GM19468 (cell line): ENCODE measurements at regions not wholly inside any gene's neighbourhood (a gene's known extent, or its start where the extent isn't known, plus 50 kb on each side); places are given as distances from the start of the nearest gene placed in this dataset.
"Not testable (repeated sequence)": the region's sequence is repeated elsewhere in the genome, so short reads cannot be mapped to it uniquely, and the experiment has no call there.

ENCODE experiments used
- ATAC-seq: cut with Tn5 transposase; IDR thresholded peaks from one replicate; pipeline ENCODE4 v1.9.1; 2021; ENCODE audit warnings: mild to moderate bottlenecking, moderate library complexity, moderate number of reproducible peaks; ENCODE audit not compliant: unreplicated experiment; ENCODE audit errors: extremely low read depth

DNA sequence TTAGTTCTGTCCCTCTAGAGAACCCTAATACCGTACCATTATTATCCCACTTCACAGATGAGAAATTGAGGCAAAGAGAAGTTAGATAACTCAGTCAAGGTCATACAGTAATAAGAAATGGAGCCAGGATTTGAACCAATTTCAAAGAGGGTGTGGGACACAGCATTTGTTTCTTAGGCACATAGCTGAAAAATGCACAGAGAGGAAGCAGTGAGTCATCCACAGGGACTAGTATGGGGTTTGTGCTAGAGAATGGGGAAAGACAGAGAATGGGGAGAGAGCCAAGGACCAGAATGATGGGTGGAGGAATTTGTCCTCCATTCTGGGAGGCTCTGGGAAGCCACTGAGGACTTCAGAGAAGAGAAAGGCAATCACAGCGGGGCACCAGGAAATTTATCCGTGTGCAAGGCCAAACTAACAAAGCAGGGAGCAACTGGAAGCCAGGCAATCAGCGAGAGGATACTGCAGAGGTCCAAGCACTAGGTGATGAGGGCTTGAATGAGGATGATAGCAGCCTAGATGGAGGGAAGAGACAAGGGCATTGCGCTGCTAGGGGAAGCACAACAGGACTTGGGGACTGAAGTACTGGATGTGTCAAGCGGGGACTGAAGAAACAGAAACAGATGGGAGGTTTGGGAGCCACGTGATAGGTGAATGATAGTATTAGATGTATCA lies 78.1 kb upstream of the ZFHX3 start:
- no peak for ATAC-seq

DNA sequence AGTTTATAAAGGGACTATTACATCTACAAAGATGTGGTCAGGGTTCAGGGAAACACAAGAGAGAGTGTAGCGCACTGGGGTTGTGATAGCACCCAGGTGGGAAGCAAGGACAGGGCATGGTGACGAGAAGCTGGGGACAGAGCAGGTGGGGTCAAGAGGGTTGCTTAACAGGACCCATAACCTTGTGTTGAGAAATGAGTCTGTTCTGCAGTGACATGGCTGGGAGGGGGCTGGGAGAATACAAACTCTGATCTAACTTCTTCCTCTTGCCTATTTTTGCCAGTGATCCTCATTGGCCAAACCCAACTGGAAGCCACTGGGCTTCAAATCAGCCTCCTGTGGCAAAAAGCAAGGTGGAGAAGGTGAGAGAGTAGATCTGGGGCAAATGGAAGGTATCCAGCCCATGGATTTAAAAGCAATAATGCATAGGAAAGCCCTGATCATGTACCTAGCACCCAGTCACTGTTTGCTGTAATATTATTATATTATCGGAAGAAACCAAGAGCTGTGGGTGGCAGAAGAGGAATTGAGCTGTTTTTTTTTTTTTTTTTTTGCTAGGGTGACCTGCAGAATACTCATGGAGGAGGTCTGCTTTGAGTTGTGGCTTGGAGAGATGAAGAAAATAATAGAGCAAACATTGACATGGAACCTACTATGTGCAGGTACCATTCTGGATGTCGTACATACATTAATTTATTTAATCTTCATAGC lies 76.9 kb upstream of the ZFHX3 start:
- no peak for ATAC-seq

DNA sequence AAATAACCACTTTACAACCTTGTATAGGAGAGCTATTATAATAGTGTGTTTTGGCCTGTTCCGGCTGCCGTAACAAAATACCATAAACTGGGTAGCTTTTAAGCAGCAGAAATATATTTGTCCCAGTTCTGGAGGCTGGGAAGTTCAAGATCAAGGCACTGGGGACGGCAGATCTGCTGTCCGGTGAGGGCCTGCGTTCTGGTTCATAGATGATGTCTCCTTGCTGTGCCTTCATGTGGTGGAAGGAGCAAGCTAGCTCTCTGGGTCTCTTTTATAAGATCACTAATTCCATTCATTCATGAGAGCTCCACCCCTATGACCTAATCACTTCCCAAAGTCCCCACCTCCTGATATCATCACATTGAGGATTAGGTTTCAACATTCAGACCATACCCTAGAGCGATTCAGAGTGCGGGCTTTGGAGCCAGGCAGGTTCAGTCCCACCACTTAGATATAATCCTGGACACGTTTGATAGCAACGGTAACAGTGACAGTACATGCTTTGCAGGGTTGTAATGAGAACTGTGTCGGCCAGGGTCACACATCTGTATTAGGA lies 76.2 kb upstream of the ZFHX3 start:
- ATAC-seq = no peak

DNA sequence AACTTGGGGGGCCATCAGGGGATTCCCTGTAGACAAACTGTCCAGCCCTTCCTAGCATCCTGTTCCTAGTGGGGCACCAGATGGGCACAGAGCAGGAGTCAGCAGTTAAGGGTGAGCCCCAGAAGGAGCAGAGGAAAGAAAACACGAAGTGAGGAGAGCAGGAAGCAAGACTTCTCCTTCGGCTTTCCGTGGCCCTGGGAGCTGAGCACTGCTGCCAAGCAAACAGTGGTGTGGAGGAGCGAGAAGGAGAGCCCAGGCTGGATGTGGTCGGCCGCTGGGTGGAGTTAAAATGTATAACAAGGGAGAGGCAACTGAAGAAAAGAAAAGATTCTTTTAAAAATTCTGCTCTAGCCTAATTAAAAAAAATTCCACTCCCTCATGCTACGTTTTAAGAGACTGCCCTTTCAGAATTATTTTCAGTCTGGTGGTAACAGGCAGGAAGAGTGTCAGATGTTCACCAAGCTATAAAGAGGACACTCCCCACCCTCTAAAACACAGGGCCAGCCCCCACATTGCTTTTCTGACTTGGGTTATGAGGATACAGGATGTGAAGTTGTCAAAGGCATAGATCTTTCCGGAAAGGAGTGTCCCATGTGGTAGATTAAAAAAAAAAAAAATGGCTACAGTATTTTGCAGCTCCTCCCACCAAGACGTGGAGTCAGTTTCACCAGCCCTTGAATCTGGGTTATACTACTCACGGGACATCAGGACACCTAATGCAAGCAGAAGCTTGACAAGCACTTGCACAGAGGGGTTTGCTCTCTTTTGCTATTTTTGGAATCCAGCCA lies 74.9 kb upstream of the ZFHX3 start:
- no peak for ATAC-seq

DNA sequence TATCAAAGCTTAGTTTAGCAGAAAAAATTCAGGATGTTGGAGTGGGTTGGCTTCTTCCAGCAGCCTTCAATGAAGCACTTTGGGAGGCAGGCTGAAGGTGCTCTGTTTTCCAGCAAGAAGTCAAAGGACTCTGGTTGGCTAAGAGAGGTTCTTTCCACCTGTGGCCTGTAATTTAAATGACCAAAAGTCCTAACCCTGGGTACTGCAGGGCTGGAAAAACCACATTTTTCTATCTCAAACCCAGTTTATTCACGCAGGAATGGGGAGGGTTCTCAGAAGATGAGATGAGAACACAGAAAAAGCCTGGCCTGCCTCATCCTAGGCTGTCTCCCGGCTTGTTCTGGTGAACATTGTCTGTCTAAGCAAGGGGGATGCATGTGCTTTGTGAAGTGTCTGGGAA lies 68.6 kb upstream of the ZFHX3 start:
- ATAC-seq = no peak

DNA sequence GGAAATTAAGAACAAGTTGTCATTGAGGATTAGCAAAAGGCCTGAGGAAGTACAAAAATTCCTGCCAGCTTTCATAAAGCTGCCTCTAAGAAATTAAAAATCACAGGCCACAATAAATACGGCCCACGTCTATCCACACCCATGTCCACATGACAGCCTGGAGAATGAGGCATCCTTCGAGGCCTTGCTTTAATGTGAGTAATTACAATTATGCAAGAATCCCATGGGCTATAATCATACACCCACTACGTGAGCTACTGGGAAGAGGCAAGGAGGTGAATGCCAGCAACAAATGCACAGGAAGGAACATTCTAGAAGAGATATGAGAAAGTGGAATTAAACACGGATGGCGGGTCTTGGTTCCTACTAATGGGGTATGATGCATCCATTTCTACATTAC lies 65.4 kb upstream of the ZFHX3 start:
- no peak for ATAC-seq

DNA sequence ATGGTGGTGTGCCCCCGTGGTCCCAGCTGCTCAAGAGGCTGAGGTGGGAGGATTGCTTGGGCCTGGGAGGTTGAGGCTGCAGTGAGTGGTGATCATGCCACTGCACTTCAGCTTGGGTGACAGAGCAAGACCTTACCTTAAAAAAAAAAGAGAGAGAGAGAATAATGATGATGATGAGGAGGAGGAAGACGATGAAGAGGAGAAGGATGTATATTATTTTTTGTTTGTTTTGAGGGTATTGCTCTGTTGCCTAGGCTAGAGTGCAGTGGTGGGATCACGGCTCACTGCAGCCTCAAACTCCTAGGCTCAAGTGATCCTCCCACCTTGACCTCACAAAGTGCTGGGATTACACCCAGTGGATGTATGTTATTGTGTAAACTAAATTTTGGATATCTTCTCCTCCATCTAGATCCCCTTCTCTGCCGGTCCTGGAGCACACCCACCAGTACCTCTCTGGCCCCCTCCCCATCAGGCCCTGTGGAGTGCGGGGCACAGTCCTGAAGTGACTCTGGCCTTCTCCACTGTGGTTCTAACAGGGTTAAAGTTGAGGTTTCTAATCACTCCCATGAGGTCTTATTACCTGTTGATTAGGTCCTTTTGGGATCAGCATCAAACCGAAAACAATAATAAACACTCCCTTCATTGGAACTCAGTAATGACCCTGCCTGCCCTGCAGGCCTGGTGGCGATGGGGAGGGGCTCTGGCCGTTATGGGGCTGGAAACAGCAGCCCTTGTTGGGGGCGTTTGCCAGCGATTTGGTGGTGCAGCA lies 60.5 kb upstream of the ZFHX3 start:
- ATAC-seq = no peak

DNA sequence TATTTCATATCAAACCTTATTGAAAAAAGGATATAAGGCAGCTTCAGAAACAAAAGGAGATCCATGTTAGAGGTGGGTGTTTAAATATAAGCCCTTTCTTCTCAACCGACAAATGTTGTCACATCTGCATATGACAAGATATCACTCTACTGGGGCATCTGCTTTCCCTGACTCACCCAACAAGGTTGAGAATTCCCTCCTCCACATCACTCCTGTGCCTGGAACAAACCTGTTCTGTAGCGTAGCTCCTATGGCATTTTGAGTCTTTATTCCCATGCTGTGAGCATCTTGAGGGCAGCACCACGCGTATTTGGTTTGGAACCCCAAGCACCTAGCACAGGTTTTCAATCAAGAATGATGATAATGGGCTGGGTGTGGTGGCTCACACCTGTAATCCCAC lies 59.4 kb upstream of the ZFHX3 start:
- no peak for ATAC-seq

DNA sequence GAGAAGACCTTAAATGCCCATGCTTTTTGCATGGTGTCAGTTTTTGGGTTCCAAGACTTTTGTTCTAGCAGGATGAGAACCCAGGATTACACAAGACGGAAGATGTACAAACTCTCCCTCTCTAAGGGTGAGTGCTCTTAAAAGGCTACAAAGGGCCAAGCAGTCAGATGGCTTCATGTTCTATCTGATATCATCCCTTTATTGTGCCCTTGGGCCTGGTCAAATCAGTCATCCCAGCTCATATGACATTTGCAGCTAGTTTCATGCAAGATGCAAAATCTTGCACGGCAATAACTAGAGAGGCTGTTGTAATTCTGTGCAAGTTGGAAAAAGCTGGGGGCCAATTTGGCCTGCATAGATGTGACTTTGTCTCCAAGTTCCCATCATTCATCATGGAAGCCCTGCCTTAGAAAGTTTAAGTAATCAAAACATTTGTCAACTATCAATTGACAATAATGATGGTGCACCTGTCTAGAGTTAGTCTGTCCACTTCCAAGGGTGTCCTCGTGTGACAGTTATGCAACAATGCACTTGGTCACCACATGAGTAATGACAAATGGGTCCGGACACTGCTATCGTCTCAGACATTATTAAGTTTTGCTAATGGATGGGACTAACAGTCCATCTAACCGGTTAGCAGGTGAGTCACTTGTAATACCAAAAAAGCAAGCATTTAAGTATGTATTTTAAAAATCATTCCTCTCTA lies 58.6 kb upstream of the ZFHX3 start:
- ATAC-seq = no peak

DNA sequence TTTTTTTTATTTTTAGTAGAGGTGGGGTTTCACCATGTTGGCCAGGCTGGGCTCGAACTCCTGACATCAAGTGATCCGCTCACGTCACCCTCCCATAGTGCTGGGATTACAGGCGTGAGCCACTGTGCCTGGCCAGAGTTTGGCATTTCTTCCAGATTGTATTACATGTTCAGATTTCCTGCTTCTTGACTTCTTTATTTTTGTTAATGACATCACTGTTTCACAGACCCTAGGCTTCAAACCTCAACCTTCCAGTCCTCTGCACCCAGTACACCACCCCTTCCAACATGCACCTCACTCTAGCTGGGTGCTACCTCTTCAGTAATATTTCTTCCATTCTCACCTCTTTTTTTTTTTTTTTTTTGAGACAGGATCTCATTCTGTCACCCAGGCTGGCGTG lies 53.6 kb upstream of the ZFHX3 start:
- ATAC-seq = no peak

DNA sequence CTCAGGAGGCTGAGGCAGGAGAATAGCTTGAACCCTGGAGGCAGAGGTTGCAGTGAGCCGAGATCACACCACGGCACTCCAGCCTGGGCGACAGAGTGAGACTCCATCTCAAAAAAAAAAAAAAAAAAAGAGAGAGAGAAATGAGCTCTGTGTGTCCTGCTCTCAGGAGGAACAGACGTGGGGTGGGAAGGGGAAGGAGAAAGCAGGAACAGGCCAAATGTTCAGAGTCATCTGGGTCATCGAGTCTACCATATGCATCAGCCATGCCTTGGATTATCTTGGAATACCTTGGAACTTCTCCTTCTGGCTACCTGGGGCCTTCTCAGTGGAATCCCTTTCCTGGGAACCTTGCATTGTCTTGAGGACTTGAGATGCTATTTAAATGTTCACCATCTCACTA lies 51.7 kb upstream of the ZFHX3 start:
- ATAC-seq = not testable (repeated sequence)
